HG03103 (cell line): ENCODE measurements at regions not wholly inside any gene's neighbourhood (a gene's known extent, or its start where the extent isn't known, plus 50 kb on each side); places are given as distances from the start of the nearest gene placed in this dataset.
A peak's percentile ranks its signal among the peaks of the same experiment; 100 is the strongest.

Source experiments
- ATAC-seq: cut with Tn5 transposase; IDR thresholded peaks from one replicate; pipeline ENCODE4 v1.9.1; 2021; ENCODE audit warnings: low read depth; ENCODE audit not compliant: unreplicated experiment

DNA sequence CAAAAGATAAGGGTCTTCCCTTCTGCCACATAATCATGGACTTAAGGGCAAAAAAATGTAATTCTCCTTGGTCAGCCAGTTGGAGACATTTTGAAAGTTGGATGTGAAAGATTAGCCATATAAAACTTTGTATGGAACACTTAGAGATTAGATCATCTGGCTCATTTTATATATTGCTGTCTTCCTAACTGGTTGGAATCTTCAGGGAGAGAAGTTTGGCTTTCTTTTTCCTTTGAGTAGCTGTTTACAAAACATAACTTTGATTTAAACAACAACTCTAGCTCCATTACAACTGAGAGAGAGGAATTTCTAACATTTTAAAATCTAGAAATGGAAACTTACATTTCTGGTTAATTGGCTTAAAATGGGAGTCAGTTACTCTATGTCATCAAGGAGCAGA lies 132.7 kb downstream of the RDH14 start:
- ATAC-seq: no peak

DNA sequence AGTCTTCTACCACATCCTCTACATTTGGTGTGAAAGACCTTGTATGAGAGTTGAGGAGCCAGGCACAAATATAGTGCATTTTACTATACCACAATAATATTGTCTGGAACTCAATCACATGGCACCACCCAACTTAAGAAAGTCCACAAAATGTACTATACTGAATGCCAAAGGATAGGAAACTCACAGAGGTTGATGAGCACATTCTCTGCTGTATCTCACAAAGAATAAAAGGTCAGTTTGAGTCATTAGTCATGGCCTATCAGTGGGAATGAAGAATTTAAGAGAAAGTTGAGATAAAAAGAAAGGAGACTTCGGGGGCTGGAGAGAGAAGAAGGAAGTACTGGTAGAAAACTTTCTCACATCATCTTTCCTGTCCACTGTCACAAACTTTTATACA lies 134.3 kb downstream of the RDH14 start:
- ATAC-seq: no peak

DNA sequence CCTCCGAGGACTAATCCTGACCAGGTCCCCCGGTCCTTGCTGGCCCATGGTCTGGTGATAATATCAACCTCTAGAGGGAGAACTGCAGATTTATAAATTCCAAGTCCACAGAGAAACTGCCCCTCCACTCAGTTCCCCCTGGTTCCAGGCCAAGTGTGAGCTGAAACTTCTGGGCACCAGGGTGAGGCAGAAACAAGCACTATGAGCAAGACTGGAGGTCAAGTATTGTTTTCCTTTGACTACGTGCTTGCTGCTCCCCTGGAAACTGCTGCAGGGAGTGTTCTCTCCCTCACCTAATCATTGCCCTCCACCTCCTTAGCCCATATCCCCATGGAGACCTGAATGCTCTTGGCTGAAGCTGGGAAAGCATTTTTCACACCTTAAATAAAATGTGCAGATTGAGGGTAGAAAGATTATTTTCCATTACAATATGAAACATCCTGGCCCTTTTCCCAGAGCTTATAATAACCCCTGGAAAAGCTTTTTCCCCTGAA lies 135.2 kb downstream of the RDH14 start:
- ATAC-seq: no peak

DNA sequence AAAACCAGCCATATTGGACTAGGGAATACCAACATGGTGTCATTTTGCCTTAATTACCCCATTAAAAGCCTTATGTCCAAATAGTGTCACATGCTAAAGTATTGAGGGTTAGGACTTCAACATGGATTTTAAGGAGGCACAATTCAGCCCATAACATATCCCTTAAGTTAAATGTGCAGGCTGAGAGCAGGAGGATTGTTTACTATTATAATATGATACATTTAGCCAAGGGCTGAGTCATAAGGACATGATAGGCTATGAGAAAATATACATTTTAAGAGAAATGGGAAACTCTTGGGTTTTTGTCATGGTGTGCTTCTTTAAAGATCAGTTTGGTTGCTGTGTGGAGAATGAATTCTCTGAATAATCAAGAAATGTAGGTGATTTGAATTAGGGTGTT lies 136.8 kb downstream of the RDH14 start:
- ATAC-seq: no peak

DNA sequence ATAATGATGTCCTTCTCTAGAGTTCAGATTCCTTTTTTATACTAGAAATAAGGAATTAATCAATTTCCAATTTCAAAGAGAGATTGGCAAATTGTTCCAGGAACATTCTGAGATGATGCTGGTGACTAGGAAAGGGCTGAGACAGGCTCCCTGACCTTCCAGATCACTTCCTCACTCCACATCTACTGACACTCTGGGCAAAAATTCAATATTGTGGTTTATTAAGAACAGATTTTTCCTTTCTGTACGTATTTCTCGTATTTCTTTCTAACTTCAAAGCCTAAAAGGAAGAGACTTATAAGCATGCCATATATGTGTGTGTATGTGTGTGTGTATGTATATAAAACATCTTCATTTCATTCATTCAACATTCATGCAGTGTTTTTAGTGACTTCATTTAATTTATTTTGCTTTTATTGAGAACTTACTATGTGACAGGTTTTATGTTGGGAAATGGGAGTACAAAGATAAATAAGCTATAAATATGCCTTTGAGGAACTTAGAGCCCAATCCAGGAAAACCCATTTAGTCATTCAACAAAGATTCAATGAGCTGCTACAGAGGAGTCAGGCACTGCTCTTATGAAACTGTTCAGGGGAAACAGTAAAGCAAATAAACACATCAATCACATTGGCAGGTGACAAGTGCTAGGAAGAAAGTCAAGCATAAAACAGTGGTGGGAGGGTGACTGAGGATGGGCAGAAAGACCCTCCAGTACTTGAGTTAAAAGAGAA lies 137.9 kb downstream of the RDH14 start:
- no peak for ATAC-seq

DNA sequence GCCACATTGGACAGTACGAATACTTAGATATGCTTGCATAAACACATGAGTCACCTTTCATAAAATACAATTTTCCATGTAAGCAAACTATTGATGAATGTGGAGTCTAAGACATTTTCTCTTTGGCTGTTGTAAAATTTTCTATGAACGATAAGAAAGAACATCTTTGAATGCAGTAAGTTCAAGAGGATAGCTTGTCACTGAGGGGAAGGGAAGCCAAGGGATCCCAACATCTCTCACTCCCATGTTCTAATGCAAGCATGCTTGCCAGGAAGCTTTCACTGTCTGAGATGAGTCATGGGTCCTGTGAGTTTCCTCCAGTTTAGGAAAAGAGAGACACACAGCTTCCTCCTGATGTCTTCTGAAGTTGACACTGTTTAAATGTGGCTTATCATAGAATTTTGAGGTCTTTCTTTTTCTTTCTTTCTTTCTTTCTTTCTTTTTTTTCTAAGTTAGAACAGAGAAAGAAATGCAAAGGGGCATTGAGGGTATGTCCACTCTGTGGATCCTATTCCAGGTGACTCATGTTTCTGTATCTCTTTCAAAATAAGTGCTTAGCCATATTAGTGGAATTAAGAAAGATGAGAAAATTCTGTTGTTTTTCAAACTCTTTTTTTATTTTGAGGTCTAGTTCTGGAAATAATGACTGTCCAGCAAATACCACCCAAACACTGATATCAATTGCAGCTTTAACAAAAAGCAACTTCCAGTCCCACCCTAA lies 146.6 kb downstream of the RDH14 start:
- ATAC-seq: no peak

DNA sequence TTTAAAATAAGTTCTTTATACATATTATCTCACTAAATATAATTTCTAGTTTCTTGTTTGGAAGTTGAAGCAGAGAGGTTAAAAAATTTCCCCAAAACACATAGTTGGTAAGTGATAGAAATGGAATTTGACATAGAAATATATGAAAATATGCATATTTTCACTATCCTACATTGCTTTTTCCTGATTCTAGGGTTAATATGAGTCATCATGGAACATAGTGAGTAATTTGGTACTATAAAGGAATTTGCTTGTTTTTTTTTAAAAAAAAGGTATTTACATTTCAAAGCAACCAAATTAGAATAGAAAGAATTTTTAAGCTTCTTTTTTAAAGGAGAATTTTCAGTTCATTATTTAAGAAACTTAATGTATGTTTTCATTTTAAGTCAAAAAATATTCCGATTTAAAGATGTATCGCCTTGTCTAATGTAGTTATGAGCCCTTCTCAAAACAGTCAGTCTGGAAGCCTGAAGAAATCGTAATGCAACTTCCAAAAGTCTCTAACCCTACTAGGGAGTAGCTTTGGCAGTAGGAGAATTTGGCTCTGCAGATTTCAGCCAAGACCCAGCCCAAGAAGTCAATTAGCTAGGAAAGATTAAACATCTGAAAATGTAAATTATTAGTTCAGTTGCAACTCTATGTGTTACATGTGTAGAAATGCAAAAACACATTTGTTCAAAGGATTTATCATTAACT lies 147.3 kb downstream of the RDH14 start:
- no peak for ATAC-seq

DNA sequence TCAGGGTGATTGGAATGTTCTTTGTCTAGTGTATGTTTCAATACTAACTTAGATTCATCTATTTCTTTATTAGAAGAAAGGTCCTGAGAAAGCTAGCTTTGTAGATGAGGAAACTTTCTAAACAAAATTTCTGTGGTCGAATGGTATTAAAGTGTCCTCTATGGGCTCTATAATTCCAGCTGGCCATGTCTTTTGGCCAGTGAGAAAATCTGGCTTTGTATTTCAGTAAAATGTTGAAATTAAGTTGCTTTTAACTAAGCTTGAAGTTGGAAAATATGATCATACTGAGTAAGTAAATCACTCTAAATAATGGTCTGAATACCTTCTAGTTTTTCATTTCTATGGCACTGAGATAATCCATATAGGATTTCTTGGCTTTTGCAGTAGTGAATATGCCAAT lies 148.8 kb downstream of the RDH14 start:
- no peak for ATAC-seq

DNA sequence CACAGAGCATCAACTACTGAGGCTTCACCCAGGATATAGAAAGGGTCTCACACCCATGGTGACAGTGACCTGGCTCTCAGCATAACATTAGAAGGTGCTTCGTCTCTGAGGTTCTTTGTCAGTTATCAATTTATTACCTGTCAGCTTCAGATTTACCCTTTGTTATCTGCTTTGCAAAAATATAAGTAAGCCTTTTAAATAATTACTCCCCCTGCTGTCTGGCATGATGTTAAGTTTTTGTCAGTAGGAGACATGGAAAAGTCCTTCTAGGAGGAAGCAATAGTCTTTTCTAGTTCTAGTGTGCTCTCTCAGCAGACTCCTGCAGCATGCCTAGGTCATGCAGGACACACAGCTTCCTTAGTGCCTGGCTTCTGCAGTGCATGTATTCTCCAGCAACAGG lies 149.9 kb downstream of the RDH14 start:
- ATAC-seq: no peak

DNA sequence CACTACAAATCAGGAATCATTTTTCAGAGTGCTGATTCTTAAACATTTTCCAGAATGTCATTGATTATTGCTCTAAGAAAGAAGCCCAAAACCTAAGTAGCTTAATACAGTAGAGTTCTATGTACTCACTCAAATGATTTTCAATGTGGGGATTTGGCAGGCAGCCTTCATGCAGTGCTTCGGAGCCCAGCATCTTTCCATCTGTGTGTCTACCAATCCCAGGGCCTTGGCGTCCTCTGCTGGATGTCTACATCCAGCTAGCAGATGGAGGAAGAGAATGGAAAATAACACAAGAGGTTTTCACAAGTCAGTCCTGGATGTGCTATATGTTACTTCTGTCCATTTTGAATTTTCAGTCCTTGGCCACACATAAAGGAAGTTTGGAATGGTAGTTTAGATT lies 151.8 kb downstream of the RDH14 start:
- ATAC-seq: no peak

DNA sequence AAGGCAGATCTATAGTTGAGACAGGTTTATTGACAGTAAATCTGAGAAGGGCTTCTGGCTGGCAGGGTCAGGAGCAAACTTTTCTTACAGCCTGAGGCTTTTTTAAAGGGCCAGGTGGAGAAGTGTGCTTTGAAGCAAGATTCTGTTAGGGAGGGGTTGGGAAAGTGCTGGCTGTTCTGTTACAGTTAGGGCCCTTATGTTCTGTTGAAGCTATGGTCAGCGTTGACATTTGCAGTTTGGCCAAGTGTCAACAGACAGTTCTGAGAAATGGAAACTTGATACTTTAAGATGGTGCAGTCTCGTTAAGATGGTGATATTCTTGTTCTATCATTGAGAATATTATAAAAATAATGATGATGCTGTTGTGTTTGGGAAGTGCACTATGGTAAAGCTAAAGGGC lies 154.2 kb downstream of the RDH14 start:
- ATAC-seq: no peak

DNA sequence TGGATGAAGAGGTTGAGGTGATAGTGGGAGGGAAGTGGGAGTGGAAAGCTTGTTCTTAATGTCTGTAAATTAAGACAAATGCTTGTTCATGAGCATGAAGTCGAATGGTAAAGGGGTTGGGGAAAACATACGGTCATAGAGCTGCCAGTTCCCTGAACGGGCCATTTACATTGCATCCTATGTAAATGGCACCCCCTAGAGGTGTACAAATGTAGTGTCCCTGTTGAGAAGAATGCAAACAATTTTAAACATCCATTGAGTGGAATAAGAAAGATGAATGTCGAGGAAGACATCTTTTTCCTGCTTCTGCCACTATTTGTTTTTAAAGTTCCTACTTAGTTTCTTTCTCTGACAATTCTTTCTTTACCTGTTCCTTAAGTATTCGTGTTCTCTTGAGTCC lies 155.7 kb downstream of the RDH14 start:
- ATAC-seq: no peak

DNA sequence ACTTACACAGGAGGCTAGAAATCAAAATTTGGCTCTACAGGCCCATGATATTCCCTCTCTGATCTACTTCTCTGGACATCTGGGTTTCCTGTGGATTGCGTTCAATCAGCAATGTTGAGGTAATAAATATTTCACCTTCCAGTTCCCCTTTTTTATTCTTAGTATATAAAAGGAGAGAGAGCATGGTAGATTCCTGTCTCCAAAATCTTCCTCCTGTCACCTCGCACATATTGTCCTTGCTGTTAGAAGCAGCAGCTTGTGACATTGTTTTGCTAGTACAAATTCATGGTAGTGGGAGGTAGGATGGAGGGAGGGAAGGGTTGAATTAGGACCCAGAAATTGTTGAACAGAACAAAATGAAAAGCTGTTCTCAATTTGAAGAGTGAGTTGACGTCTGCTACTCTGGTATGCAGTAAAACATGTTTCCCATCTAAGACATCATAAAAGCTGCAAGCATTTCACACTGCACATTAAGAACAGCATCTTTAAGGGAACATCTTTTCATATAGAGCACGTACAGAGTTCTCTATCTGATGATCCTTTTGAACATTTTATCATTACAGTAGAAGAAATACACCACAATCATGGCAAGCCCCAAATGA lies 156.4 kb downstream of the RDH14 start:
- no peak for ATAC-seq

DNA sequence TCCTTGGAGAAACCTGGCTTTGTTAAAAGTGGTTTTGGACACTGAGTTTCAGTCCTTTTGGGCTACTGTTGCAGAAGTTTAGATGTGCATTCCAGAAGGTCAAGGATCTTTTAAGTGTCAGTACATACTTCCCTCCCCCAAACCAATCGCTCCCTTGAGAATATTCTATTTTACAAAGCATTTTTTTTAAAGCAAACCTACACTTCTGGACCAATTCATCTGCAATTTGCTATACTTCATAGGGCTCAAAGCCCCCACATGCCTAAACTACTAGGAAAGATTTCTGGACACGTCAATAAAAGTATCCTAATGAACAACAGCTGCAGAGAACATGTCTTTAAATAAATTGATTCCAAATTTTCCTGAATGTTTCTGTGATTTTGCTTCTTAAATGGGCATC lies 157.6 kb downstream of the RDH14 start:
- ATAC-seq: no peak

DNA sequence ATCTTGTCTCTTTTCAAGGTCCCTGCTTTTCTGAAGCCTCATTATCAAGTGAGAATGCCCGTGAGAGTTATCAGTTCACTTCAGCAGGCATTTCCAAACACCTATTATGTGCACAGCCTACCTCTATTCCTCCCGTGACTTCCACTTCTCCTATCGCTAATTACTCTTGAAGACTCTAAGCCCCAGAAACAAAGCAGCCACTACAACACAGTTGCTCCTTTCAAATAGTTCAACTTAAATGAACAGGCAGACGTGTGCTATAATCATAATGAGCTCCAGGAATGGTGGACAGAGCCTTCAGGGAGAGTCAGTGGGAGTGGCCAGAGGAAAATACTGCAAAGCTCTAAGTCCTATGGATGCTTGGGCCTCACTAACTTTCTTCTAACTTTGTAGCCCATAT lies 159.0 kb downstream of the RDH14 start:
- ATAC-seq: no peak

DNA sequence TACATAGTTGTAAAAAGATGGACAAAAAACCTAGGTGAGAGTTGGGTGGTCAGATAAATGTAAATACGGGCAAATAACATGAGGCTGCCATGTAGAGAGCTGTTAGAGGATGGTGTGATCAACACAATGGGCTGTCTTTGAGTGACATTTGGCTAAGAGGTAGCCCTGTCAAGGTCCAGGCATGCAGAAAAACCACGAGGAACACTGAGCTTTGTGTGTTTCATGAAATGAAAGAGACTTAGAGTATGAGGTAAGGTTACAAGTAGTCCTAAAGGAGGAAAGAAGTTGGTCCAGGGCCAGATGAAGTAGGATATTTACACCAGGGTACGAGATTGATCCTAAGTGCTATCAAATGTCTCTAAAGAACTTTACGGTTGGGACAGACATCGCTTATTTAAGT lies 160.9 kb downstream of the RDH14 start:
- no peak for ATAC-seq

DNA sequence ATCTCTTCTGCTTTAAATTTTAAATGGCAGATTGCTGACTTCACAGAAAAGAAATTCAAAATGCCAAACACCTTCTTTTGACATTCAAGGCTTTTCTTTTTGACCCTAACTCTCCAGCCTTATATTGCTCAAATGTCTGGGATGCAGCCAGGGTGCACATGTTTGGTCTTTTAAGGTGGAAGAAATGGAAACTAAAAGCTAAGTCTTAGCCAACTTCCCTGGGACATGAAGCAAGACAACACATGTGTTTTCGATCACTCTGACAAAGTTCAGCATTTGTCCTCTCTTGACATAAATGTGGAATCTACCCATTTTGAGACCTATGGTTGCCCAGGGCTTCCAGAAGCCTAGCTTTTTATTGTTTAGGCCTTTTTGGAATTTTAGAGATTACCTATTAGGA lies 161.6 kb downstream of the RDH14 start:
- ATAC-seq: no peak

DNA sequence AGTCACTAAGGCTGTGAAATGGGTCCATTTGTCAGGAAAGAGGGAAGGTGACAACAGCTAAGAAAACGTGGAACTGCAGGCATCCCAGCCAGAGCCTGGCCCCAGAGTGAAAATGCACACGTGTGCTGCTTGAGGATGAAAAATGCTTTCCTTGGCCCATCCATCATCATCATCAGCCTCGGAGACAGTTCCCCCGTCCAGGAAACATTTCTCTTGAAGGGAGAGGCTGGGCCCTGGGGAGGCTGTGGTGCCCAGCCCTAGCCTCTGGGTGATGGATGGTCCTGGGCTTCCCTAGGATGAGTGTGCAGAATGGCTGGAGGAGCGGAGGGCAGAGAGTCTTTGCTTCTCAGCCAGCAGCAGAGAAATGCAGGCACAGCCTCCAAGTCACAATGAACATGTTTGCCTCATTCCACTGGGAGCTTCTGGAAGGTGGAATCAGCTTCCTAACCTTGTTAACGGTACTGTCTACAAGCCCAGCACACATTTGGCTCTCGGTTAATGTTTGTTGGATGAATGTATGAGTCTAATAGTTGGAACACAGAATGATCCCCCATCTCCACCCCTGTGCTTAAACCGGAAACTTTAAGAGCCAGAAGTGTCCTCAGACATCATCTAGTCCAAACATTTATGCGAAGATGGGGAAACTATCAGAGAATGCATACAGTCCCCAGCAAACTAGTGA lies 164.0 kb downstream of the RDH14 start:
- no peak for ATAC-seq

DNA sequence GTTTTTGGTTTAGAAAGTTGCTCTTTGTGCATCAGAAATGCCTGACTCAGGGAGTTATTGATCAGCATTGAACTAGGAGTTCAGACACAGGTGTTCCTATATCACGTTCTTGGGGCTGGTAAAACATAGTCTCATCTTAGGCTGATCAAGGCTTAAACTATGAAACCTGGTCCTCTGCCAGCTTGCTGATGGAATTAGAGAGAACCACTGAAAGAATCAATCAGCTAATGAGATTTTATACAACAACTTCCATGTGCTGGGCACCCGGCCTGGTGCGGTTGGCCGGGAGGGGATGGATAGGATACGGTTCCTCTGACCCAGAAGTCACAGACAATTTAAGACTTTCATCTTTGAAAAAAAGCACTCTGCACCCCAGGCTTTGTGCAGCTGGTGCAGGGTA lies 164.9 kb downstream of the RDH14 start:
- no peak for ATAC-seq

DNA sequence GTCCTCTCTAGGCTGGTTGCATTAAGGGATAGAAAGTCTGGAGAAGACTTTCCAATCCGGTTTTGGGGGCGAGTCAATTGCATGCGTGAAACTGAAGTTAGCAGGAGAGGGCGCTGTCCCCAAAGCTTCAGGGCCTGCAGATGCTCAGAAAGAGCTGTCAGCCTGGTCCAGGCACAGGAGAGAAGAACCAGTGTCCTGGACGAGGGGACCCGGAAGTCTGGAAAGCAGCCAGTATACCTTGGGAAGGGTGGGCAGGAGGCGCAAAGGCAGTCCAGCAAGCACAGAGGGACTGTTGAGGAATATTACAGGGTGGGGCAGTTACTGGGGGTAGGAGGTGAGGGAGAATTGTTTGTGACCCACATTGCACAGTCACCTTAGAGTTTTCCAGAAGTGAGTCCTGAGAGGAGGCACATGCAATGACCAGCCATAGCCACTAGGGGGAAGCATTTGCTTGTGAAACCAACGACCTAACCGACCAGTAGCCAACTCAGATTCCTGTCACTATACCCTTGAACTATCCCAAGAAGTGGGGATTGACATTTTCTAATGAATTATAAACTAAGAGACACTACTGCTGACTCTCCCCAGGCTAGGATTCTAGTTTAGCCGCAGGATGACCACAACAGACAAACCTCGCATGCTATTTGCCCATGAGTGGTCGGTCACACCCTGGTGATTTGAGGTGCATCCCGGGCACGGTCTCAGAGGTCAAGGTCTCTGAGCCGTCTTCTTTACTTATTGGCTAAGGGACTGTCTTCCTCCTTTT lies 172.8 kb downstream of the RDH14 start:
- peak; percentile 81 for ATAC-seq
